ENCODE measurements at regions not wholly inside any gene's neighbourhood (a gene's known extent, or its start where the extent isn't known, plus 50 kb on each side); places are given as distances from the start of the nearest gene placed in this dataset.

DNA sequence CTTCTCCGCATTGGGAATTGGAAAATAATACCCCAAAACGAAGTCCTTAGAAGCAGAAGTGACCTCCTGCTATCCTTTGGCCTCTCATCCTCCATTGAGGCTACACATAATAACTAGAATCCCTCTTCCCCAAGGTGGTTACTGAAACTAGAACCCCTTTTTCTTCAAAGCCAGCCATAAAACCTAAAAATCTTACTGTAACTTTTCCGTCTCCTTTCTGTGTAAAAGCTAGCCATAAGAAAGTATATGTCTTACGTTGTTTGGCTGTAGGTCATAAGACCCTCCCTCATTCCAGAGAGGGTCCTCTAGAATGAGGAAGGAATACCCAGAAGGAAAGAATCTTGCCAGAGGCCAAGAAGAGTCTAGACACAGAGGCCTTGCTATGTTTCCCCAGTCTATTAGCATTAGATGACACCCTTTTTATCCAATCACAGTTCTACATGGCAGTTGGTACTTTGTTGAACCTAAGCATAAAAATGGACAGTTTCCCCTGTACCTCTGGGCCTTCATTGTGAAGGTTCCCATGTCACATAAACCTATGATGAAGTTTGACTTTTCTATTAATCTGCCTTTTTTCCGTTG is 133.9 kb upstream of the BTN3A2 start:
- TF ChIP-seq EZH2phosphoT487 (IDR thresholded peaks at IDR 0.05; ENCODE audit: borderline replicate concordance) = no peak
- TF ChIP-seq, protein P1, sequence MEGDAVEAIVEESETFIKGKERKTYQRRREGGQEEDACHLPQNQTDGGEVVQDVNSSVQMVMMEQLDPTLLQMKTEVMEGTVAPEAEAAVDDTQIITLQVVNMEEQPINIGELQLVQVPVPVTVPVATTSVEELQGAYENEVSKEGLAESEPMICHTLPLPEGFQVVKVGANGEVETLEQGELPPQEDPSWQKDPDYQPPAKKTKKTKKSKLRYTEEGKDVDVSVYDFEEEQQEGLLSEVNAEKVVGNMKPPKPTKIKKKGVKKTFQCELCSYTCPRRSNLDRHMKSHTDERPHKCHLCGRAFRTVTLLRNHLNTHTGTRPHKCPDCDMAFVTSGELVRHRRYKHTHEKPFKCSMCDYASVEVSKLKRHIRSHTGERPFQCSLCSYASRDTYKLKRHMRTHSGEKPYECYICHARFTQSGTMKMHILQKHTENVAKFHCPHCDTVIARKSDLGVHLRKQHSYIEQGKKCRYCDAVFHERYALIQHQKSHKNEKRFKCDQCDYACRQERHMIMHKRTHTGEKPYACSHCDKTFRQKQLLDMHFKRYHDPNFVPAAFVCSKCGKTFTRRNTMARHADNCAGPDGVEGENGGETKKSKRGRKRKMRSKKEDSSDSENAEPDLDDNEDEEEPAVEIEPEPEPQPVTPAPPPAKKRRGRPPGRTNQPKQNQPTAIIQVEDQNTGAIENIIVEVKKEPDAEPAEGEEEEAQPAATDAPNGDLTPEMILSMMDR (conservative IDR thresholded peaks at IDR 0.05; ENCODE audit: low read length) = no peak
